NT2/D1 (cell line): ENCODE measurements at regions not wholly inside any gene's neighbourhood (a gene's known extent, or its start where the extent isn't known, plus 50 kb on each side); places are given as distances from the start of the nearest gene placed in this dataset.

Source experiments
- DNase-seq: peaks from one replicate; pipeline ENCODE4 v3.0.0-alpha.2; 2011; ENCODE audit warnings: low read depth, low spot score
- H3K27me3 ChIP-seq: 2 replicates; pipeline ENCODE4 v1.6.0; 2011; ENCODE audit warnings: mild to moderate bottlenecking; ENCODE audit not compliant: insufficient read length, insufficient read depth
- H3K36me3 ChIP-seq: 2 replicates; pipeline ENCODE4 v1.6.1; 2011; ENCODE audit warnings: mild to moderate bottlenecking, low read length, mixed read lengths; ENCODE audit not compliant: insufficient read depth, insufficient read length
- H3K4me1 ChIP-seq: 2 replicates; pipeline ENCODE4 v1.5.1; 2011; ENCODE audit not compliant: insufficient read depth, insufficient read length
- H3K4me3 ChIP-seq: 2 replicates; pipeline ENCODE4 v1.5.1; 2011; ENCODE audit warnings: low read depth; ENCODE audit not compliant: insufficient read length
- H3K9ac ChIP-seq: 2 replicates; pipeline ENCODE4 v1.6.0; 2011; ENCODE audit warnings: low read depth; ENCODE audit not compliant: insufficient read length
- H3K9me3 ChIP-seq: 2 replicates; pipeline ENCODE4 v1.5.1; 2011; ENCODE audit warnings: mild to moderate bottlenecking, low read length; ENCODE audit not compliant: insufficient read depth
- SUZ12 ChIP-seq: IDR thresholded peaks from 2 replicates; pipeline ENCODE4 v1.6.1; 2011; ENCODE audit not compliant: insufficient read length, insufficient read depth; ENCODE audit errors: extremely low read depth
- YY1 ChIP-seq: IDR thresholded peaks from 2 replicates; pipeline ENCODE4 v1.6.1; 2011; ENCODE audit not compliant: insufficient read length, insufficient read depth
- ZNF274 ChIP-seq: IDR thresholded peaks from 2 replicates; pipeline ENCODE4 v1.6.1; 2011; ENCODE audit warnings: mild to moderate bottlenecking, low read depth, low read length

DNA sequence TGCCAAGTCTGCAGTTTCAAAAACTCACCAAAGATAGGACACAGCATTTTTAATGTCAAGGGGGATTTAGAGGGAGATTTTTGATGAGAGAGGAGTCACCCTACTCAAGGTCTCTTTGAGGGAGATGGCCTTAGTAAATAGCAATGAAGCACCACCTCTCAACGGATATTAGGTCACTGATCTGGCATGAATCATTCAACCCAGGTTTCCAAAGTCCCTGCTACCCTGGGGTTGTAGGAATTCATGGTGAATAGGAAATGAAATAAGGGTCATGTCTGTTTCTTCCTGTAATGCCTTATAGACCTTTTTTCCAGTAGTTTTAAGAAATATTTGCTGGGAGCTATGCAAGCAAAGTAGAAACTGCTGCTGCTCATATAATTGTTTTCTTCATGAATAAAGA, 2154.9 kb downstream of the LRRC4C start:
- no peak for TF ChIP-seq YY1
- TF ChIP-seq SUZ12 = no peak
- no peak for TF ChIP-seq ZNF274
- Histone ChIP-seq H3K9me3 (no peaks in the 10 kb centered on the region), H3K4me1 (no peaks in the 10 kb centered on the region), H3K4me3 (no peak overlapping the region), H3K36me3 (no peaks in the 10 kb centered on the region), H3K9ac (no peak overlapping the region), H3K27me3 (no peaks in the 10 kb centered on the region)
- DNase-seq = no peak

DNA sequence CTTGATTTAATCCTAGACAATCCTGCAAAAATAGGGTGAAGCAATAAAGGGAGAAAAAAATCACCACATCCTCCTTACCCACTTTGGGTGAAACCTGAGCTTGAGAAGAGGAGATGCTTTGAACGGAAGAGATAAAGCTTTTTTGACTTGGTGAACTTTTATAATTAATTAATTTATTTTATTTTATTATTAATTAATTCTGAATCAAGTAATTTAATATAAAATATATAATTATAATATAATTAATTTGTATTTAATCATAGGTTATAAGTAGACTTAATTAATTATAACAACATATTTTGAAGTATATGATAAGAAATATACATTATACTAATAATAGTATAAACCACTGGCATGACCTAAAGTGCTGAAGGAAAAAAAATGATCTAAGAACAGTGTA, 2164.8 kb downstream of the LRRC4C start:
- H3K4me3 ChIP-seq = no peak overlapping the region
- H3K9ac ChIP-seq = no peak overlapping the region
- DNase-seq = no peak
- no peak for TF ChIP-seq SUZ12
- no peaks in the 10 kb centered on the region for H3K36me3 ChIP-seq
- no peaks in the 10 kb centered on the region for H3K27me3 ChIP-seq
- H3K4me1 ChIP-seq = no peaks in the 10 kb centered on the region
- peaks cover 8% of the 10 kb centered on the region; the same call in 1 of the 2 replicates for H3K9me3 ChIP-seq

DNA sequence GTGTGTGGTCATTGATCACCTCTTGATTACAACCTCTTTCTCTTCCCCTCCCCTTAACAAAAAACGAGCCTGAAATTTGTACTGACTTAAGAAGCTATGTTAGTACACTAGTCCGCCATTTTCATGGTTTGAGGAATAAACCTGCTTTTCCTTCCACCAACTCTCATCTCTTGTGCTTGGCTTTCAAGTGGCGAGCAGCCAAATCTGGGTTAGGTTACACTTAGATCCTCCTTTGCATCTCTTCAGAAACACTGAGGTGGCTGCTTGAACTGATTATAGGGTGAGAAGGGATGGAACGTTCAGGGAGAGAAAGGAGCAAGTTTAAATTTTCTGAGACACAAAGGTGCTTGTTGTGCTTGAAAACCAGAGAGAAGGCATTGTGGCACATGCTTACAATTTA, 2171.4 kb downstream of the LRRC4C start:
- no peaks in the 10 kb centered on the region for H3K36me3 ChIP-seq
- no peaks in the 10 kb centered on the region for H3K27me3 ChIP-seq
- peaks cover 18% of the 10 kb centered on the region for H3K9me3 ChIP-seq
- DNase-seq = no peak
- no peaks in the 10 kb centered on the region for H3K4me1 ChIP-seq
- no peak overlapping the region for H3K4me3 ChIP-seq
- no peak overlapping the region for H3K9ac ChIP-seq
- no peak for TF ChIP-seq YY1
- TF ChIP-seq ZNF274 = no peak
- no peak for TF ChIP-seq SUZ12

GRCh38 chr11:39268176-39268690, 2191.2 kb downstream of the LRRC4C start:
- Histone ChIP-seq H3K9me3 (peaks cover 7% of the 10 kb centered on the region; the same call in 1 of the 2 replicates), H3K9ac (no peak overlapping the region), H3K4me3 (no peak overlapping the region), H3K4me1 (no peaks in the 10 kb centered on the region), H3K27me3 (no peaks in the 10 kb centered on the region), H3K36me3 (no peaks in the 10 kb centered on the region)
- no peak for DNase-seq
- TF ChIP-seq YY1 (no peak), ZNF274 (no peak), SUZ12 (no peak)

GRCh38 chr11:39255648-39256047, 2203.8 kb downstream of the LRRC4C start:
- Histone ChIP-seq H3K4me3 (no peak overlapping the region), H3K36me3 (no peaks in the 10 kb centered on the region), H3K27me3 (no peaks in the 10 kb centered on the region), H3K9ac (no peak overlapping the region), H3K9me3 (peaks cover 23% of the 10 kb centered on the region), H3K4me1 (no peaks in the 10 kb centered on the region)
- no peak for TF ChIP-seq SUZ12
- no peak for TF ChIP-seq ZNF274
- TF ChIP-seq YY1 = no peak
- DNase-seq = no peak

- Histone ChIP-seq H3K27me3 (no peaks in the 10 kb centered on the region), H3K36me3 (no peaks in the 10 kb centered on the region), H3K9ac (no peak overlapping the region), H3K9me3 (peaks cover under 1% of the 10 kb centered on the region; the same call in 1 of the 2 replicates), H3K4me3 (no peak overlapping the region), H3K4me1 (no peaks in the 10 kb centered on the region)
- no peak for DNase-seq
- no peak for TF ChIP-seq ZNF274
- TF ChIP-seq YY1 = no peak
- no peak for TF ChIP-seq SUZ12
These were observed 2209.7 kb downstream of the LRRC4C start for GRCh38 chr11:39249566-39250365.

- DNase-seq = no peak
- H3K36me3 ChIP-seq = no peaks in the 10 kb centered on the region
- no peak overlapping the region for H3K4me3 ChIP-seq
- no peak for TF ChIP-seq ZNF274
- TF ChIP-seq SUZ12 = no peak
- TF ChIP-seq YY1 = no peak
- H3K27me3 ChIP-seq = no peaks in the 10 kb centered on the region
- H3K9ac ChIP-seq = no peak overlapping the region
- H3K4me1 ChIP-seq = no peaks in the 10 kb centered on the region
- no peaks in the 10 kb centered on the region; the same call in 1 of the 2 replicates for H3K9me3 ChIP-seq
These were observed 2211.8 kb downstream of the LRRC4C start for GRCh38 chr11:39247570-39248137.
